ENCODE measurements at regions not wholly inside any gene's neighbourhood (a gene's known extent, or its start where the extent isn't known, plus 50 kb on each side); places are given as distances from the start of the nearest gene placed in this dataset.

GRCh38 chr5:135708481-135709207 lies 125.8 kb upstream of the SLC25A48 start:
- ATAC-seq, result no peak

GRCh38 chr5:135707302-135707701 lies 127.2 kb upstream of the SLC25A48 start:
- no peak for ATAC-seq
- TF ChIP-seq POU6F1 (CRISPR knock-in tag; IDR thresholded peaks at IDR 0.05; ENCODE audit: borderline replicate concordance, low read depth) (no peak), ZC3H10 (CRISPR knock-in tag; IDR thresholded peaks at IDR 0.05) (no peak), PPARA (CRISPR knock-in tag; IDR thresholded peaks at IDR 0.05; ENCODE audit: borderline replicate concordance) (no peak), OSR1 (CRISPR knock-in tag; IDR thresholded peaks at IDR 0.05) (no peak), GLIS3 (CRISPR knock-in tag; IDR thresholded peaks at IDR 0.05) (no peak), ZFP30 (CRISPR knock-in tag; IDR thresholded peaks at IDR 0.05) (no peak), ZFP3 (CRISPR knock-in tag; IDR thresholded peaks at IDR 0.05) (no peak), ARNTL (CRISPR knock-in tag; IDR thresholded peaks at IDR 0.05; ENCODE audit: borderline replicate concordance, low read depth) (no peak), CREB5 (CRISPR knock-in tag; IDR thresholded peaks at IDR 0.05; ENCODE audit: low read depth) (no peak), ZNF70 (CRISPR knock-in tag; IDR thresholded peaks at IDR 0.05) (no peak), ZNF565 (CRISPR knock-in tag; conservative IDR thresholded peaks at IDR 0.05; ENCODE audit: low read depth) (no peak), TCF4 (CRISPR knock-in tag; IDR thresholded peaks at IDR 0.05; ENCODE audit: borderline replicate concordance) (no peak), CSDC2 (CRISPR knock-in tag; IDR thresholded peaks at IDR 0.05) (no peak), ISL1 (CRISPR knock-in tag; IDR thresholded peaks at IDR 0.05) (no peak), BACH2 (CRISPR knock-in tag; IDR thresholded peaks at IDR 0.05; ENCODE audit: borderline replicate concordance) (no peak), TOX (CRISPR knock-in tag; IDR thresholded peaks at IDR 0.05; ENCODE audit: borderline replicate concordance) (no peak), ESRRG (CRISPR knock-in tag; IDR thresholded peaks at IDR 0.05) (no peak)
- TF ChIP-seq, protein P1, sequence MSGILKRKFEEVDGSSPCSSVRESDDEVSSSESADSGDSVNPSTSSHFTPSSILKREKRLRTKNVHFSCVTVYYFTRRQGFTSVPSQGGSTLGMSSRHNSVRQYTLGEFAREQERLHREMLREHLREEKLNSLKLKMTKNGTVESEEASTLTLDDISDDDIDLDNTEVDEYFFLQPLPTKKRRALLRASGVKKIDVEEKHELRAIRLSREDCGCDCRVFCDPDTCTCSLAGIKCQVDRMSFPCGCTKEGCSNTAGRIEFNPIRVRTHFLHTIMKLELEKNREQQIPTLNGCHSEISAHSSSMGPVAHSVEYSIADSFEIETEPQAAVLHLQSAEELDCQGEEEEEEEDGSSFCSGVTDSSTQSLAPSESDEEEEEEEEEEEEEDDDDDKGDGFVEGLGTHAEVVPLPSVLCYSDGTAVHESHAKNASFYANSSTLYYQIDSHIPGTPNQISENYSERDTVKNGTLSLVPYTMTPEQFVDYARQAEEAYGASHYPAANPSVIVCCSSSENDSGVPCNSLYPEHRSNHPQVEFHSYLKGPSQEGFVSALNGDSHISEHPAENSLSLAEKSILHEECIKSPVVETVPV (CRISPR knock-in tag; IDR thresholded peaks at IDR 0.05), result no peak
- TF ChIP-seq, protein P2, sequence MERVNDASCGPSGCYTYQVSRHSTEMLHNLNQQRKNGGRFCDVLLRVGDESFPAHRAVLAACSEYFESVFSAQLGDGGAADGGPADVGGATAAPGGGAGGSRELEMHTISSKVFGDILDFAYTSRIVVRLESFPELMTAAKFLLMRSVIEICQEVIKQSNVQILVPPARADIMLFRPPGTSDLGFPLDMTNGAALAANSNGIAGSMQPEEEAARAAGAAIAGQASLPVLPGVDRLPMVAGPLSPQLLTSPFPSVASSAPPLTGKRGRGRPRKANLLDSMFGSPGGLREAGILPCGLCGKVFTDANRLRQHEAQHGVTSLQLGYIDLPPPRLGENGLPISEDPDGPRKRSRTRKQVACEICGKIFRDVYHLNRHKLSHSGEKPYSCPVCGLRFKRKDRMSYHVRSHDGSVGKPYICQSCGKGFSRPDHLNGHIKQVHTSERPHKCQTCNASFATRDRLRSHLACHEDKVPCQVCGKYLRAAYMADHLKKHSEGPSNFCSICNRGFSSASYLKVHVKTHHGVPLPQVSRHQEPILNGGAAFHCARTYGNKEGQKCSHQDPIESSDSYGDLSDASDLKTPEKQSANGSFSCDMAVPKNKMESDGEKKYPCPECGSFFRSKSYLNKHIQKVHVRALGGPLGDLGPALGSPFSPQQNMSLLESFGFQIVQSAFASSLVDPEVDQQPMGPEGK (CRISPR knock-in tag; IDR thresholded peaks at IDR 0.05; ENCODE audit: borderline replicate concordance), result no peak

More at GRCh38 chr5:135708481-135709207, 125.8 kb upstream of the SLC25A48 start:
- no peak for TF ChIP-seq PPARA (CRISPR knock-in tag; IDR thresholded peaks at IDR 0.05; ENCODE audit: borderline replicate concordance)
- TF ChIP-seq, protein P1 (CRISPR knock-in tag; IDR thresholded peaks at IDR 0.05), result no peak
- no peak for TF ChIP-seq ZNF70 (CRISPR knock-in tag; IDR thresholded peaks at IDR 0.05)
- TF ChIP-seq GLIS3 (CRISPR knock-in tag; IDR thresholded peaks at IDR 0.05), result no peak
- no peak for TF ChIP-seq SNAI2 (CRISPR knock-in tag; IDR thresholded peaks at IDR 0.05)
- TF ChIP-seq OSR1 (CRISPR knock-in tag; IDR thresholded peaks at IDR 0.05), result no peak
- no peak for TF ChIP-seq CSDC2 (CRISPR knock-in tag; IDR thresholded peaks at IDR 0.05)
- no peak for TF ChIP-seq ZNF8 (CRISPR knock-in tag; IDR thresholded peaks at IDR 0.05)
- no peak for TF ChIP-seq BACH2 (CRISPR knock-in tag; IDR thresholded peaks at IDR 0.05; ENCODE audit: borderline replicate concordance)
- TF ChIP-seq ESRRG (CRISPR knock-in tag; IDR thresholded peaks at IDR 0.05), result no peak
- TF ChIP-seq TCF4 (CRISPR knock-in tag; IDR thresholded peaks at IDR 0.05; ENCODE audit: borderline replicate concordance), result no peak

GRCh38 chr5:135706893-135707292 lies 127.6 kb upstream of the SLC25A48 start:
- ATAC-seq, result no peak
- TF ChIP-seq CREB5 (CRISPR knock-in tag; IDR thresholded peaks at IDR 0.05; ENCODE audit: low read depth) (no peak), ZNF8 (CRISPR knock-in tag; IDR thresholded peaks at IDR 0.05) (no peak), ARNTL (CRISPR knock-in tag; IDR thresholded peaks at IDR 0.05; ENCODE audit: borderline replicate concordance, low read depth) (no peak), GLIS3 (CRISPR knock-in tag; IDR thresholded peaks at IDR 0.05) (no peak), ISL1 (CRISPR knock-in tag; IDR thresholded peaks at IDR 0.05) (no peak), POU6F1 (CRISPR knock-in tag; IDR thresholded peaks at IDR 0.05; ENCODE audit: borderline replicate concordance, low read depth) (no peak), TCF4 (CRISPR knock-in tag; IDR thresholded peaks at IDR 0.05; ENCODE audit: borderline replicate concordance) (no peak)
- TF ChIP-seq, protein P2 (CRISPR knock-in tag; IDR thresholded peaks at IDR 0.05; ENCODE audit: borderline replicate concordance), result no peak

Data from SK-N-SH treated with all-trans-retinoic acid at 6 μM for 48 hours (cell line).